ENCODE measurements at regions not wholly inside any gene's neighbourhood (a gene's known extent, or its start where the extent isn't known, plus 50 kb on each side); places are given as distances from the start of the nearest gene placed in this dataset.

GRCh38 chr6:27836783-27837624 lies 75.2 kb downstream of the OR2B2 start:
- DNase-seq (peak; percentile 87), ATAC-seq (ENCODE audit: low read depth) (peak; percentile 19)
- Histone ChIP-seq H2BK5ac (ENCODE audit: low read depth, low read length, poor library complexity, severe bottlenecking) (peak overlapping the region; percentile 96), H2AK5ac (ENCODE audit: low read depth, low read length) (peak overlapping the region; percentile 76), H4K91ac (ENCODE audit: insufficient read depth, low read depth, low read length) (peak overlapping the region; percentile 93), H3K9me1 (ENCODE audit: insufficient read depth, low read length) (no peaks in the 10 kb centered on the region), H3K4me3 (ENCODE audit: insufficient read depth, low read depth, low read length) (peak overlapping the region; percentile 60), H3K18ac (ENCODE audit: low read depth, low read length) (peak overlapping the region; percentile 65), H3K79me1 (ENCODE audit: low read depth in 1 of 2, low read length in 2 of 2) (peaks cover 0 to 22% of the 10 kb centered on the region in 2 experiments; a peak in 2 of 4 replicates), H4K20me1 (ENCODE audit: insufficient read depth, low read length) (no peaks in the 10 kb centered on the region), H3K36me3 (ENCODE audit: control insufficient read depth, insufficient read depth, low read length) (no peaks in the 10 kb centered on the region), H3K9ac (ENCODE audit: low read depth, low read length) (peak overlapping the region; percentile 99), H3K9me3 (ENCODE audit: control insufficient read depth, insufficient read depth, low read length) (no peaks in the 10 kb centered on the region), H3K23ac (ENCODE audit: low read depth, low read length) (peak overlapping the region; percentile 95), H3K4ac (ENCODE audit: low read depth, low read length) (peak overlapping the region; percentile 95), H3K4me1 (ENCODE audit: control insufficient read depth, insufficient read depth, low read length) (no peaks in the 10 kb centered on the region), H2BK120ac (ENCODE audit: low read depth, low read length) (peak overlapping the region; percentile 50), H4K5ac (ENCODE audit: low read depth, low read length) (peak overlapping the region; percentile 92), H2AFZ (replicated peaks; ENCODE audit: low read length, poor library complexity) (peak overlapping the region; percentile 65), H3K27me3 (ENCODE audit: control insufficient read depth, insufficient read depth, low read length) (no peaks in the 10 kb centered on the region), H2BK15ac (ENCODE audit: low read depth, low read length) (peak overlapping the region; percentile 24; the same call in 1 of the 3 replicates), H2BK20ac (ENCODE audit: low read depth, low read length) (peak overlapping the region; percentile 15; the same call in 1 of the 2 replicates), H3K56ac (ENCODE audit: extremely low read depth, insufficient read depth, low read length) (peak overlapping the region; percentile 99), H3K14ac (replicated peaks; ENCODE audit: low read depth, low read length) (peak overlapping the region; percentile 95), H4K8ac (ENCODE audit: low read depth in 2 of 2, low read length in 2 of 2) (peak overlapping the region; percentile 90 to 93), H2AK9ac (replicated peaks; ENCODE audit: low read depth, low read length, poor library complexity) (peak overlapping the region; percentile 88), H3K27ac (ENCODE audit: insufficient read depth, low read length) (peak overlapping the region; percentile 88), H3K4me2 (ENCODE audit: low read depth, low read length) (peak overlapping the region; percentile 92)
- intact Hi-C loops (cut with micrococcal nuclease) = loop anchor here (2.0 to 10.0 kb wide), 2 partner anchors 58 to 1812 kb away; a partner anchor contains a TSS
- dilution Hi-C loops (cut with HindIII; ENCODE audit: low sequenced_read_pairs, unreplicated experiment) = no loop called here
- in situ Hi-C loops (cut with MboI; ENCODE audit: low sequenced_read_pairs) = loop anchor here (25.0 kb wide), 1 partner anchor 1625 kb away; a partner anchor contains a TSS
- TSS peak; percentile 84 for BruUV-seq (replicated peaks)
- ChIA-PET CTCF (interaction anchor here (0.7 to 1.9 kb wide), 3 partner anchors 35 to 58 kb away, joined by 3 to 7 read pairs (median 3); a partner anchor contains a TSS), POLR2A (ENCODE audit: unreplicated experiment) (interaction anchor here (1.1 to 4.4 kb wide), 5 partner anchors 14 to 56 kb away, joined by 5 to 61 read pairs (median 19); a partner anchor contains a TSS)
- 0% methylated on average over 8 of the region's 25 CpGs; no CpG with 5 or more reads in 1 of the 2 experiments for WGBS, 2 experiments (ENCODE audit: extremely low coverage in 2 of 2, insufficient read length in 1 of 2)
- TF ChIP-seq RFX5 (IDR thresholded peaks at IDR 0.05; ENCODE audit: low read depth, low read length) = no peak
- TF ChIP-seq NFE2L2 (IDR thresholded peaks at IDR 0.05; ENCODE audit: low read depth, low read length) = no peak
- TF ChIP-seq MAZ (IDR thresholded peaks at IDR 0.05; ENCODE audit: borderline replicate concordance, low read depth, low read length) = peak; percentile 58; the same call in 1 of the 2 replicates
- no peak for TF ChIP-seq ELK1 (IDR thresholded peaks at IDR 0.05; ENCODE audit: borderline replicate concordance, low read depth, low read length)
- TF ChIP-seq CHD1 (IDR thresholded peaks at IDR 0.05; ENCODE audit: low read depth, low read length) = no peak; the same call in 1 of the 2 replicates
- TF ChIP-seq MAFK (IDR thresholded peaks at IDR 0.05; ENCODE audit: low read depth, low read length) = no peak
- no peak for TF ChIP-seq USF2 (IDR thresholded peaks at IDR 0.05; ENCODE audit: low read depth, low read length)
- no peak for TF ChIP-seq CTCF (conservative IDR thresholded peaks at IDR 0.05; ENCODE audit: low read depth, low read length)
- TF ChIP-seq RAD21 (IDR thresholded peaks at IDR 0.05; ENCODE audit: low read length) = no peak
- no peak for TF ChIP-seq SMC3 (IDR thresholded peaks at IDR 0.05; ENCODE audit: low read depth, low read length)
- TF ChIP-seq FOS (IDR thresholded peaks at IDR 0.05; ENCODE audit: low read depth, low read length) = peak; percentile 34; the same call in 1 of the 2 replicates
- no peak for TF ChIP-seq RCOR1 (IDR thresholded peaks at IDR 0.05; ENCODE audit: insufficient replicate concordance, low read length)
- peak; percentile 66; the same call in 1 of the 2 replicates for TF ChIP-seq CEBPB (IDR thresholded peaks at IDR 0.05; ENCODE audit: low read depth, low read length)

Data from IMR-90 (cell line).